GM10248 (cell line): ENCODE measurements at regions not wholly inside any gene's neighbourhood (a gene's known extent, or its start where the extent isn't known, plus 50 kb on each side); places are given as distances from the start of the nearest gene placed in this dataset.

Source experiments
- CTCF ChIA-PET: fragments of 300-600 bp; sonication (Branson Sonifier 250); formaldehyde crosslinking; extraction: SDS; loops from one replicate; lab custom pipeline; 2021; ENCODE audit warnings: antibody characterized with exemption; lab: Yijun Ruan, JAX
- POLR2A ChIA-PET: fragments of 350-650 bp; sonication (Branson Sonifier 250); formaldehyde crosslinking; extraction: SDS; loops from one replicate; lab custom pipeline; 2020; ENCODE audit warnings: antibody characterized with exemption; lab: Yijun Ruan, JAX
- DNase-seq: peaks from one replicate; pipeline ENCODE4 v3.0.0; 2012; ENCODE audit errors: extremely low spot score
- CTCF ChIP-seq: IDR thresholded peaks from 2 replicates; pipeline ENCODE4 v1.5.1; 2012; ENCODE audit warnings: mild to moderate bottlenecking, low read depth; ENCODE audit errors: extremely low read depth, missing control alignments, control extremely low read depth

DNA sequence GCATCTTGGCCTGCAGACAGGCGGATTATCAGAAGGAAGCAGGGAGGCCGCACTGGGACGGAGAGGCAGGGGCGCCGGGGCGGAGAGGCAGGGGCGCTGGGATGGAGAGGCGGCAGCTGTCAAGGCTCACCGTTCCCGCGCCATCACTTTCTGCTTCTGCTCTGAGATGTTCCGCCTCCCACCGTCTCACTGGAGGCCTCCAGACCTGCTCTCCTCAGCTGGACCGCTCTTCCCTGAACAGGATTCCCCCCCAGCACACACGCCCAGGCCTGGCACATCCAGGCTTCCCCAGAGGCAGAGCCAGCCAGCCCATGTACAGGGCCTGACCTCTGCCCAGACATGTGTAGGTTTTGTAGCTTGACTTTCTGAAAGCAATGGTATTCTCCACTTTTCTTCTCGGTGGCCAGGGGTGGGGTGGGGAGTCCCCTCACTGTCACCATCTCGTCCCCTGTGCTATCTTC lies 84.1 kb downstream of the RIPK4 start:
- DNase-seq = no peak
- ChIA-PET CTCF (no interaction called here), POLR2A (no interaction called here)
- no peak for TF ChIP-seq CTCF

- CTCF ChIA-PET = no interaction called here
- TF ChIP-seq CTCF = no peak
- POLR2A ChIA-PET = no interaction called here
- DNase-seq = no peak
Observed at GRCh38 chr21:41681939-41682718, 84.7 kb downstream of the RIPK4 start.

- TF ChIP-seq CTCF = no peak
- ChIA-PET POLR2A (no interaction called here), CTCF (no interaction called here)
- DNase-seq = no peak
Observed at GRCh38 chr21:41681348-41681801, 85.5 kb downstream of the RIPK4 start.

DNA sequence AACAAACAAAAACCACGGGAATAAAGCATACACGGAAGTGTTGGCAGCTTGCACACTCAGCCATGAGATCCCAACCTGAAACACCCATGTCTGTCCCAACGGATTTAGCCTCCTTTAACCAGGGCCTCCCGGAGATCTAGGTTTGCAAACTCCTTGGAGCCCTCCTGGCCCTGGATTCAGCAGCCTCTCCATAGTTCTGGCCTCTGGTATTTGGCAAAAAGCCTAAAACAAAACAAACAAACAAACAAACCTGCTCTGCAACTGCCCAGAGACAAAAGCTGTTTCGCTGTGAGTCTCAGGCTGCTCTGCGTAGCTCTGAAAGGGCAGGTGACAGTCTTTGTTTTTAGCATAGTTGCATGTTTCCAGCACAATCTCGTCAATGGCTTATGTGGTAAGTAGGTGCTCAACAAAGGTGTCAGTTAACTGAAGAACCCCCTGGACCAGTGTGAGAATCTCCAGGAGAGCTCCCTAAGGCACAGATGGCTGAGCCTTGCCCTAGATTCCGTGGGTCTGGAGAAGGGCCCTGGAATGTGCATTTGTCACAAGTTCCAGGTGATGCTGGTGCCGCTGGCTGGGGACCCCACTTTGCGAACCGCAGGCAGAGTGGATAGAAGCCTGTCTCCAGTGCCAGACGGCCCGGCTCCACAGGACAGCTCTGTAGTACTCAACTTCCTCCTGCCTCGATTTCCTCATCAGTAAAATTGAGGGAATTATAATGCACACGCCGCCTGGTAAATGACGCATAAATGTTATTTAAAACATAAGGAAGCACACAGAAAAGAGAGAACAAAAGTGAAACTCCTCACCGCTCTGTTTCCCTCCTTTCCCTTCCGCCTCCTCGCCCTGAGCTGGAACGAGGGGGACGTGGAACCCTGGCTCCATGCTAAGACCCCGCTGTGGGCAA lies 86.2 kb downstream of the RIPK4 start:
- no peak for DNase-seq
- POLR2A ChIA-PET = no interaction called here
- CTCF ChIA-PET = interaction anchor here (1.2 kb wide), 1 partner anchor 11 kb away, joined by 4 read pairs; no protein-coding TSS in a partner anchor
- TF ChIP-seq CTCF = no peak

- no peak for DNase-seq
- ChIA-PET CTCF (no interaction called here), POLR2A (no interaction called here)
- TF ChIP-seq CTCF = no peak
Observed at GRCh38 chr21:41678924-41679318, 87.9 kb downstream of the RIPK4 start.
